COLO668 (cell line): ENCODE measurements at regions not wholly inside any gene's neighbourhood (a gene's known extent, or its start where the extent isn't known, plus 50 kb on each side); places are given as distances from the start of the nearest gene placed in this dataset.
"Not testable (repeated sequence)": the region's sequence is repeated elsewhere in the genome, so short reads cannot be mapped to it uniquely, and the experiment has no call there.

Source experiments
- DNase-seq: peaks from one replicate; lab custom pipeline; 2025; ENCODE audit not compliant: unreplicated experiment; lab: John Stamatoyannopoulos, UW

DNA sequence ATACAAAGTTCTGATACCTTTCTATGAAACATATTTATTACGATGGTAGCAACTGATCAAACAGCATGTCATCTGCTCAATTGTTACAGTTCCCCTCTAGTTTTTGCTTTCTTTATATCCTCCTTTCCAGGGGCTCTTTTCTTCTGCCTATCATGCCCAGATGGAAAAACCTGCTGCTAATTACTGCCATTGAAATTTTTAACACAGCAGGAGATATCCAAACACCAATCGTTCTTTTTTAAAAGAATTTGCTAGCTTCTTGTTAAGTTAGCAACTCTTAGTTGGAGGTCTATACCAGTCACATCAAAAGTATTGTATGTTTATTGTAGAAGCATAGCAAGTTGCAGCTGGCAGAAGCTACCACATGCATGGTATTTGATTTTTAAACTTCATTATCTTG is 768.5 kb downstream of the NXPH1 start:
- DNase-seq = no peak

DNA sequence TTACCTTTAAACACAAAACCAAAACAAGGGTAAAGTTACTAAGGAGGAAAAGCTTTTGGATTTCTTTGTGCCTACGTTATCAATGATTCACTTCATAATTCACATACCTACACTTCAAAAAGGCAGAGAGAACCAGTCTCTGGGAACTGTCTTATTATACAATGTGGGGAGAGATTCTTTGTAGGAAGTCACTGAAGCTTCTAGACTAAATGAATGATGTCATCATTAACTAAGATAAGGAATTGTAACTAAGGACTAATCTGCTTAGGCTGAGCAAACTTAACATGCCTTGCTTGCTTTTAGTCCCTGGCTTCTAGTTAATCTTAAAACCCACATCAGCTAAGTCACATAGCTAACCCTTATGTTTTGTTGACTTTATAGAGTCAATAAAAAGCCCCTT is 771.2 kb downstream of the NXPH1 start:
- DNase-seq = no peak

DNA sequence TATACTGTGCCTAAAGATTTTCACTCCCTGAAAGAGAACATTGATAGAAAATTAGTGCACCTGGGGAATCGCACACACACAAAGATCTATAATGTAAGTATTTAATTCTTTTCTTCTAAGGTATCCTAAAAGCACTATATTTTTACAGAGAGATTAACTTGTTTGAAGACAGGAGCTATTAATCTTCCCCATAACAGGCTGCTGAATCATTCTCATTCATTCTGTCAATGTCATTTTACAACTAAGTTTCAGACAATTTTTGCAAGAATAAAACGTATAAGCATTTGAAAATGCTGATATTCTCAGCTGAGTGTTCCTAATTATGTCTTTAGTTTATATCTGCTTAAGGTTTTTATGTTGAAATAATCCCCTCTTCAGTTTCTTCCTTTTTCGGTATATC is 776.7 kb downstream of the NXPH1 start:
- DNase-seq = no peak

DNA sequence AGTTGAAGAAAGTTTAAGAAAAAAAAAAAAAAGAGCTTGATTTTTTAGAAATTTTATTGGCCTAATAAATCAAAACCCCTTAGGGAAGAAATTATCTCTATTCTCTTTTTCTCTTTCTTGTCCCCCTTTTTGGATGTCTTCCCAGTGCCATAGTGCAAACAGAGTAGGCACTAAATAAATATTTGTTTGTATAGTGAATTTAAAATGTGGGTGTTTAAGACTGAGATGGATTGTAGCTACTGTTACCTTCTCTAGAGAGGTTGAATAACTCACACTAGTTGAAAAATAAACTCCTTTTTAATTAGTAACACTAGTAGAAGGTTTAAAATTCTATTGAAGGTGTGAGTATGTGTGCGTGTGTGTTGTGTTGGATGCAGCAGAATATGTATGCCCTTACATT is 783.8 kb downstream of the NXPH1 start:
- no peak for DNase-seq

DNA sequence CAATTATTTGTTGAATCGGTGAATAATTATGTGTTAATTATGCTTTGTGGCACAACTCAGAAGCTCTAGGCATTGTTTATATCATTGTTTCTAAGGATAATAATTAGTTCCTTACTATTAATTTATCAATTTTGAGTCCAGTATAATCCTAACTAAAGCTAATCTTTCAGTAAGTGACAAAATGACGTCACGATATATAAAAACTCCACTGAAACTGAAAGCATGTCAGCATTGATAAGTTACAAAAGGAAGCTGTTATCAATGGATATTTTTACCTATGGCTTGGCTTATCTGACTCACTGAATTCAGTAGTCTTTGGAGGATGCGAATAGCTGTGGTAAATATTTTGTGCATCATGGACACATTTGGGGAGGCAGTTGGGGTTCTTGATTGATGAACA is 793.1 kb downstream of the NXPH1 start:
- DNase-seq = no peak

DNA sequence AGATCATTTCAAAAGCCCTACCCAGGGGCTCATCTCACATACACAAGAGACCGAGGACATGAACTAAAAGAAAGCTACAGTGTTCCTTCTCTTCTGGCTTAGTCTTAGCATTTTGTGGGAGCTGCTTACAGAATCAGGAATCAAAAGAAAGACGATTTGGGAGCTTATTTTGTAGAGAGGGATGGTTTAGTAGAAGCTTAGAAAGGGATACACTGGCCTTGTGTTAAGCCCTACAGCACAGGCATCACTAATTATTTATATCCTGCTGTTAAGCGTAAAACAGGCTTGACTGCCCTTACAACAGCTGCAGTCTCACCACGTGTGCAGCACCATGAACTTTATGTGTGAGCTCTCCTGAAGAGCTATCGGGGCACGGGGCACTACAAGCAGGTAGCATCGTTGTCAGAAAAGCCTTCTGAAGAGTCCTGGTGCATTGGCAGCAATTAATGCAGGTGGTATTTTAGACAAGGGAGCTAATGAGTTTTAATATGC is 798.3 kb downstream of the NXPH1 start:
- peak; percentile 24 for DNase-seq

DNA sequence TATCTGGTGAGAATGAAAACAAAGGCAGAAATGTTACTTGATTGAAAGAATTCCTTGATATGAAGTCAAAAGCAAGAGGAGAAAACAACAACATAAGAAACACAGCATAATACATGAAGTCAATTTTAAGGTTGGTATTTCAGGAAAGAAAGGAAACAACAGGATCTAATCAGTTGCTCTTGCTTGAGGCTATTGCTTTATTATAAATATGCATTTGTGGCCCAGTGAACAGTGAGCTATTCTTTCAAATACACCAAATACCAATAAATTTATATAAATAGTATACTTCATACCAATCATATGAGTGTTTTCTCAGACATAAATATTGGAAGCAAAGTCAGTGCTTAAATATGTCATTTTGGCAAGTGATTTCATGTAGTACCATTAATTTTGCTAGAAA is 806.6 kb downstream of the NXPH1 start:
- DNase-seq = no peak

DNA sequence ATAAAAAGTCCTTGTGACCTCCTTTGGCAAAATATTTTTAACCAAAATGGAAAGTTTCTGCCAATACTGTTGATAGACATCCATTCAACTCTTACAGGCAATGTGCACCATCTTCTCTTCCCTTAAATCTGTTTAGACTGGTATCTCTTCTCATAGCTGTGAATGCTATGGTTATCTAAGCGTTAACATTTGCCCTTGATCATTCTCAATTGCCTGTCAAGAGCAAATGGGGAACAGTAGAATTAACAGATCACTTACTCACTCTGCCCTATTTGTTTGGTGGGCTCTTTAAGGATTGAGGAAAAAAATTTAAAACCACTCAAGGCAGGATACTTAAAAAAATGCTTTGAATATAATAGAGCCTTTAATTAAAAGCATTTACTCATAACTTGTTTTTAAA is 808.4 kb downstream of the NXPH1 start:
- no peak for DNase-seq

DNA sequence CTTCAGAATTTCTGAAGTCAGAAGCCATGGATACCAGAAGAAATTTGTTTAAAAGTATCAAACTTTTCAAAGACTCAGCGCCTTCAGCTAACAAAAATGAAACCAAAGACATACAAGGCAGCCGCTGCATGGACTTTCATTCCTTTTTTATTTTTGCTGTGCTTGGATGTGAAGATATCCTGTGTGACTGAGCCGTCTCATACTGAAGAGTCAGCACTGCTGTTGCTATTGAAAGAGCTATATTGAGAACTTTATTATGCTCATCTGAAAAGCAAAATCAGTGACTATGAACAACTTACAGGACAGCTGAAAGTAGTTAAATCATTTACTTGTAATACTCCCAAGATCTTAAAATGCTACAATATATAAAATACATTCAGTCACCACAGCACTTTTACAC is 809.2 kb downstream of the NXPH1 start:
- DNase-seq = no peak

DNA sequence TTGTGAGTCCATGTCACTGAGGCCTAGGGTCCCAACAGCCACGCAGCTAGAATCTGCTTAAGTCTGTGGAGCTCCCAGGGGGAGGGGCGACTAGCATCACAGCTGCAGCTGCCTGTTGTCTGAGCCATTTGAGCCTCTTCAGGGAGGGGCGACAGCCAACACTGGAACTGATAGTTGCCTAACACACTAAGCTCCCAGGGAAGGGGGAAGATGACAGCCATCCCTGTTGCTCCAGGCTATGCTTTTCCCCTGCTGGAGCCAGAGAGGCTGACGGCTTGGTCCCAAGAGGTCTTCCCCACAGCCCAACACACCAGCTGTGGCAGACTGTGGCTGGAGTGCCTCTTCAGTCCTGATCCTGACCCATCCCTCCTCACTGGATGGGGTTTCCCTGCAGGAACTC is 817.5 kb downstream of the NXPH1 start:
- DNase-seq = no peak

DNA sequence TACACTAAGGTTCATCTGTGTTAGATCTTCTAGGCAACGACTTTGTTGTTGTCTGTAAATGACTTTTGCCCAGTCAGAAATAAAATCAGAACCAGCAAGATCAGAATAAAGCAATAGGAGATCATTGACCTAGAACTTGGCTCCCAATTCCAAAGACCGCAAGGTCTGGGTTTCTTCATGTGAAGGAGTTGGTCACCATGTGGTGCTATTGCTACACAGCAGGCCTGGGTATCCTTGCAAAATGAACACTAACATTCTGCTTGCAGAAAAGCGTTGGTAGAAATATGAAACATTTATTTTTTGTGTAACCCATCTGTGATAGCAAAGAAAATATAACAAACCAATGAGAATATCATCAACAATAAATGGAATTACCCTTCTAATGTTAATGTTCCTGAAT is 831.0 kb downstream of the NXPH1 start:
- no peak for DNase-seq

DNA sequence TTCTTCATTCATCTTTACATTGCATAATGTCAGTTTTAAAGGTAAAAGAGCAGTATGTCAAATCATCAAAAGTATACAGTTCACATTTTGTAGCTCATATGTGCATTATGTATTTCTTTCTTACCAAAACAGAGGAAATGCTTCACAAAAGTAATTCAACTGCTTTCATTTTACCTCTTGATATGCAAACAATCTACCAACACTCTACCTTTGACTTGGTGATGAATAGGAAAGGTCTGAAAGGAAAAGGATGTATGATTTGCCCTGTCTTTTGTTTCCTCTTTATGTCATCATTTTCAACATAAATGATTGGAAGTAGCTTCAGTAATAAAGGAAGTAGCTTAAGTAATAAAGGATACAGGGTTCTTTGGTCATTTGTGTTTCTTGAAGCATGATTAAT is 846.7 kb downstream of the NXPH1 start:
- no peak for DNase-seq

DNA sequence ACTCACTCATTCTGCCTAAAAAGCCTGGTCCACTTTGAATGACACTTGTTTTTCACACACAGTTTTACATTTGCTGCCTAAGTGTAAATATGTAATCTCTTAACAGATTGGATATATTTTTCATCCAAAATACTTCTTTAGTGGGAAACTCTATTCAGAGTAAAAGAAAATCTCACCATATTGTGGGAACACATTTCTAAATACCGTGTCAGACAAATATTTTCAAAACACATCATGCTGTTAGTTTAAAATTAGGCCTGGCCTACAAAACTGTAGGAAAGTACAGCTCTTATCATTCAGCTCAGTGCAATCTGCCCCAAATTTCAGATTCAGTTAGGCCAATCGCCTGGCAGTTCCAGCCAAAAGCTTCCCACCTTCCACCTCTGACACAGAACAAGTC is 849.8 kb downstream of the NXPH1 start:
- no peak for DNase-seq

DNA sequence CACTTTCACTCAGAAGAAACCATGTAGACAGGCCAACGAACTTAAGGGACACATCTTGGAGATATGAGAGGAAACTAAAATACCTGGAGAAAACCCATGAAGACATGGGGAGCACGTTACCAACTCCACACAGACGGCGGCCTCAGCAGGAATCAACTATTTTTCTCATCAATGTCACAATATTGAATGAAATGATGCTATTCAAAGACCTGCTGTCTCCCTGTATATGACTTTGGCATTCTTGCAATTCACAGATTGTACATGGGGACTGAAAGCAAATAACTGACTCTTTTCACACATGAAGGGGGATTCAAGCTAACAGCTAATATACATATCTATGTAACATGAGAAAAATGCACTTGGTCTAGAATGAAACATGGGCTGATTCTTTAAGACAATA is 869.0 kb downstream of the NXPH1 start:
- no peak for DNase-seq

DNA sequence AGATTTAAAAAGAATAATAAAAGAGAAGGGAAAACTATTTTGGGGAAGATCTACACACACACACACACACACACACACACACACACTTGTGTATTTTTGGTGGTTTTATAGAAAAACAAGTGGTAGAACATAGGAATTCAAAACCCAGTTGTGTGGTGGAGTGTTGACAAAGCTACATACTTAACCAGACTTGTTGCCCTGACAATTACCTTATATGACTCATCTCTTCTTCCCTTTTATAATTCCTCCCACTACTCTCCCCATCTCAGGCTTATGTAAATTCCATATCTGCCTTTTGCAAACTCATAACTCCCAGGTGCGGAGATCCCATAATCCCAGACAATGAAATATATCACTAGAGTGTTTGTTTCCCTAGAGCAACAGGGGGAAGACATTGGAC is 873.7 kb downstream of the NXPH1 start:
- peak; percentile 25 for DNase-seq

DNA sequence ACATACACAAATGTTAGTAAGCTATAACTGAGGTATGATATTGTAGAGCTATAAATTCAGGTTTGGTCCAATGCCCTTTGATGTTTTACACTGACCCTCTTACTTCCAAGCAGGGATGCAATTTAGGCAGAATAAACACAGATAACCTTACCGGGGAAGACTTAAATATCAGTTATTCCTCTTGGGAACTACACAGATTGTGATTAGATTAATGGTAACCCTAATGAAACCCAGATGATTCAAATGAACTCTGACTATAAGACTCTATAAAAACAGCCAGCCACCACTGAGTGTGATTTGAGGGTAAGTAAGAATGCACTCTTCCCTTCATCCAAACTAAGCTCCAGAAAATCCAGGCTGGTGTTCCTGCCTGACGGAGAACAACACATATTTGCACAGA is 891.1 kb downstream of the NXPH1 start:
- no peak for DNase-seq

DNA sequence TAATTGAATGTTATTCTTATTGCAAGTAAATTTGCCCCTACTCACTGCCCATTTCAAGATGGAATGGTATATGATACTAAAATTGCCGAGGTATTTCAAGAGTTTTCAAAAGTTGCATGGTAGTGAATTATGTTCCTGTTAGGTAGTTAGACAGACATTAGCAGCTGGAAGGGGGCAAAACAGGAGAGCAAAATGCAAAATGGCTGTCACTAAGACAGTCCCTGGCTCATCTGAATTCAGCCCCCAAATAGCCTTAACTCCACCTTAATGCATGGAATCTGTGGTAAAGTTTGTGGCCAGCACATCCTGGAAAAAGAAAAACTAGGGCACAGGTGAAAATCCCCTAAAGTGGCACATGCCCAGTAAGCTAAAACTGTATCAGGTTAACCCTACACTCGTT is 894.9 kb downstream of the NXPH1 start:
- no peak for DNase-seq

DNA sequence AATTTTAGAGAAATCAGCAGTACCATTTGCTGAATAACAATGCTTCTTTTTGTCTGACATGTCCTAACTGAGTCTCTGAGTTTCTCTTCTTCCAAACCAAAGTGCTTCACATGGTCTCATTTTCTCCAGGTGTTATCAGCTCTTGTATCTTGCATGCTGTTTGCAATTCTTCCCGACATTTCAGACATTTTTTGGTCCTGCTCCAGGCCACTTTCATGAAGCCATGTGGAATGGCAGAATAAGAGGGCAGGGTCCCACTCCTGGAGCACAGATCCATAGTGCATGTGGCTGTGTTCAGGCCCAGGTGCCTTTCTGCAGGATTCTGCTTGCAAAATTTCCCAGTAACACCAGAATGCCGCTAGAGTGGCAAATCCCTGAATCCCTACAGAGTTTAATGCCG is 916.2 kb downstream of the NXPH1 start:
- no peak for DNase-seq

DNA sequence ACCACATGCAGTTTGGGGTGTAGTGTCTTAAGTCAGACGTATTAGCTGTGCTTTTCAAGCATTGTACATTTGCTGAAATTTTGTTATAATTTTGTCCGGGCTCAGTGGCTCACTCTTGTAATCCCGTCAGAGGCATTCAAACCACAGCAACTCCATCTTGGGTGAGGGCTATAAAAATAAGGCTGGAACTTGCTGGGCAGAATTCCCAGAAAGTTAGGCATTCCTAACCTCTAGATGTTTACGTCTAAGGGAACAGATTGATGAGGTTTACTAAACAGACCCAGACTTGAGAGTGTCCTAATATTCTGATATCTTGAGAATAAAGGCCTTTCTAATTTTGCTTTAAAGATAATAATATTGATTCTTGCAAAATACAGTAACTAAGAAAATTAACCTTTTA is 957.8 kb downstream of the NXPH1 start:
- DNase-seq = no peak

DNA sequence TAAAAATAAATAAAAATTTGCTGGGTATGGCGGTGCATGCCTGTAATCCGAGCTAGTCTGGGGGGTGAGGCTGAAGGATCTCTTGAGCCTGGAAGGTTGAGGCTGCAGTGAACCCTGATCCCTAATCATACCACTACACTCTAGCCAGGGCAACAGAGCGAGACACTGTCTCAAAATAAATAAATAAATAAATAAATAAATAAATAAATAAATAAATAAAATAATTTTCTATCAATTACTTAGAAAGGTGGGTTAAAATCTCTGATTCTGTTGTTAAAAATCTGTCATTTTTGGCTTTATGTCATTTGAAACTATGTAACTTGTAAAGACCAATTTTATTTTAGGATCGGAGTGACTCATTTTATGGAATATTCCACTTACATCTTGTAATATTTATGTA is 958.6 kb downstream of the NXPH1 start:
- no peak for DNase-seq

DNA sequence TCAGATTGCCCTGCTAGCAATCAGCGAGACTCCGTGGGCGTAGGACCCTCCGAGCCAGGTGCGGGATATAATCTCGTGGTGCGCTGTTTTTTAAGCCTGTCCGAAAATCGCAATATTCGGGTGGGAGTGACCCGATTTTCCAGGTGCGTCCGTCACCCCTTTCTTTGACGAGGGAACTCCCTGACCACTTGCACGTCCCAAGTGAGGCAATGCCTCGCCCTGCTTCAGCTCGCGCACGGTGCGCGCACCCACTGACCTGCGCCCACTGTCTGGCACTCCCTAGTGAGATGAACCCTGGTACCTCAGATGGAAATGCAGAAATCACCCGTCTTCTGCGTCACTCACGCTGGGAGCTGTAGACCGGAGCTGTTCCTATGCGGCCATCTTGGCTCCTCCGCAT is 971.0 kb downstream of the NXPH1 start:
- not testable (repeated sequence) for DNase-seq

DNA sequence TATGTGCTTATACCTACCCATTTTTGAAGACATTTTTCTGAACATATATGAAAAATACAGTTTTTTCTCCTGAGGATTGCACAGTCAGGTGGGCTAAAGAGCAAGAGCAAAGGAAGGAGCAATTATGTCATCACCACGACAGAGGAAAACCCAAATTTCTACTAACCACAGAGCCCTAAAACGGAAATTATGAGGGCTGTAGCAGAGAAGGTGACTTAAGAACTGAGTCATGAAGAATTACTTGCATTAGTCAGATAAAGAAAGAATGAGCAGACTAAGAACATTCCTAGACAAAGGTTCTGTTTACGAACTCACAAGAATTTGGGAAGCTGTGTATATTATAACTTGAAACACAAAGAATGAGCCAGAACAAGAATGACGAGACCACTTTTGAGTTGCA is 974.4 kb downstream of the NXPH1 start:
- no peak for DNase-seq

DNA sequence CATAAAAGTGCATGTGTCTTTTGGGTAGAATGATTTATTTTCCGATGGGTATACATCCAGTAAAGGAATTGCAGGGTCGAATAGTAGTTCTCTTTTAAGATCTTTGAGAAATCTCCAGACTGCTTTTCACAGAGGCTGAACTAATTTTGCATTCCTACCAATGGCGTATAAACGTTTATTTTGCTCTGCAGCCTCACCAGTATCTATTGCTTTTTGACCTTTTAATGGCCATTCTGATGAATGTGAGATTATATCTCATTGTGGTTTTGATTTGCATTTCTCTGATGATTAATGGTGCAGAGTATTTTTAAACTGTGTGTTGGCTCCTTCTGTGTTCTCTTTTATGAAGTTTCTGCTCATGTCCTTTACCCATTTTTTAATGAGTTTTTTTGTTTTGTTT is 1020.1 kb downstream of the NXPH1 start:
- DNase-seq = no peak

DNA sequence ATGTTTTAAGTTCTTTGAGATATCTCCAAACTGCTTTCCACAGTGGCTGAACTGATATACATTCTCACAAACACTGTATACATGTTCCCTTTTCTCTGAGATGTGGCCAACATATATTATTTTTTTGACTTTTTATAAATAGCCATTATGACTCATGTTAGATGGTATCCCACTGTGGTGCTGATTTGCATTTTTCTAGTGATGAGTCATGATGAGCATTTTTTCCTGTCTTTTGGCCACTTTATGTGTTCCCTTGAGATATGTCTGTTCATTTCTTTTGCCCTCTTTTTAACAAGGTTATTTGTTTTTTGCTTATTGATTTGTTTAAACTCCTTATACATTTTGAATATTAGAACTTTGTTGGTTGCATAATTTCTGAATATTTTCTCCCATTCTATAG is 1055.1 kb downstream of the NXPH1 start:
- no peak for DNase-seq
